HepG2 (cell line): ENCODE measurements at regions not wholly inside any gene's neighbourhood (a gene's known extent, or its start where the extent isn't known, plus 50 kb on each side); places are given as distances from the start of the nearest gene placed in this dataset.

Experiments
- ATAC-seq: fragments of 200-7000 bp; cut with Tn5 transposase; 3 replicates; pipeline ENCODE4 v1.9.1; 2020; ENCODE audit warnings: mild to moderate bottlenecking, moderate library complexity
- BruUV-seq: library from RNA; stranded (reverse); fragments of 400-500 nt; replicated peaks from 2 replicates; lab custom pipeline; 2021; lab: Mats Ljungman, UMichigan
- CTCF ChIA-PET: fragments of 300-600 bp; formaldehyde crosslinking; extraction: SDS; loops from one replicate; lab custom pipeline; 2021; ENCODE audit warnings: low total read pairs, inconsistent platforms, low intra/inter-chr PET ratio; lab: Yijun Ruan, JAX
- POLR2A ChIA-PET: fragments of 350-600 bp; sonication (Branson Sonifier 250); formaldehyde crosslinking; loops from one replicate; lab custom pipeline; 2020; ENCODE audit warnings: antibody characterized with exemption, inconsistent platforms; lab: Yijun Ruan, JAX
- DNase-seq: peaks from one replicate; pipeline ENCODE4 v3.0.0-alpha.2; 2015; ENCODE audit warnings: low spot score
- FAIRE-seq: peaks from 3 replicates; lab custom pipeline; 2011; peaks lifted over from hg19 to GRCh38; lab: Jason Lieb, UNC
- H2AFZ ChIP-seq: one replicate; pipeline ENCODE4 v1.6.1; 2011; ENCODE audit warnings: low read length, inconsistent platforms
- H3K27ac ChIP-seq: fragments of 300-600 bp; 3 replicates; pipeline ENCODE4 v1.8.0; 2011; ENCODE audit warnings: mixed run types, mild to moderate bottlenecking, mixed read lengths, low read length, inconsistent platforms; ENCODE audit not compliant: insufficient read depth; ENCODE audit errors: extremely low read length
- H3K27me3 ChIP-seq, 2 experiments: fragments of 200-600 bp in 1 of 2; 2 replicates in 1 of 2; 3 replicates in 1 of 2; pipeline versions ENCODE4 v1.6.0 to v1.8.0; 2011; ENCODE audit warnings: low read length in 2 of 2, mild to moderate bottlenecking in 2 of 2, moderate library complexity in 2 of 2, inconsistent platforms in 1 of 2; ENCODE audit not compliant: insufficient read depth in 2 of 2, control insufficient read depth in 1 of 2
- H3K36me3 ChIP-seq, 2 experiments: fragments of 200-600 bp in 1 of 2; replicated peaks in 1 of 2; 2 replicates in 1 of 2; 3 replicates in 1 of 2; pipeline versions ENCODE4 v1.5.1 to v1.8.0; 2011; ENCODE audit warnings: low read length in 2 of 2, inconsistent platforms in 1 of 2; ENCODE audit not compliant: insufficient read depth in 2 of 2, control insufficient read depth in 1 of 2
- H3K4me1 ChIP-seq: 2 replicates; pipeline ENCODE4 v1.5.1; 2012; ENCODE audit warnings: low read length, inconsistent platforms; ENCODE audit not compliant: insufficient read depth
- H3K4me2 ChIP-seq: 2 replicates; pipeline ENCODE4 v1.6.0; 2011; ENCODE audit warnings: low read depth, low read length, inconsistent platforms
- H3K4me3 ChIP-seq, 3 experiments: fragments of 200-600 bp in 1 of 3; sonication (generic), shearing (Covaris generic) in 1 of 3; replicated peaks in 1 of 3; 2 replicates each; pipeline ENCODE4 v1.5.1; 2011 to 2016; ENCODE audit warnings: low read length in 3 of 3, inconsistent platforms in 2 of 3, low read depth in 2 of 3, mild to moderate bottlenecking in 2 of 3, control low read depth in 1 of 3, mixed read lengths in 1 of 3; ENCODE audit not compliant: insufficient read depth in 1 of 3
- H3K79me2 ChIP-seq: one replicate; pipeline ENCODE4 v1.6.1; 2011; ENCODE audit warnings: low read length, inconsistent platforms; ENCODE audit not compliant: insufficient read depth
- H3K9ac ChIP-seq: 2 replicates; pipeline ENCODE4 v1.6.0; 2011; ENCODE audit warnings: mild to moderate bottlenecking, low read depth, low read length, inconsistent platforms; ENCODE audit not compliant: insufficient read depth
- H3K9me3 ChIP-seq: 2 replicates; pipeline ENCODE4 v1.5.1; 2012; ENCODE audit warnings: mild to moderate bottlenecking, low read length
- H4K20me1 ChIP-seq: 2 replicates; pipeline ENCODE4 v1.6.0; 2011; ENCODE audit warnings: inconsistent platforms, mild to moderate bottlenecking, low read length, moderate library complexity; ENCODE audit not compliant: insufficient read depth
- FOSL2 ChIP-seq: sonication (generic); formaldehyde crosslinking; IDR thresholded peaks from 2 replicates; pipeline ENCODE4 v1.4.0; 2020; ENCODE audit warnings: missing genetic modification reagents
- HDAC1 ChIP-seq: sonication (generic); formaldehyde crosslinking; IDR thresholded peaks from 2 replicates; pipeline ENCODE4 v1.5.1; 2020; ENCODE audit warnings: mild to moderate bottlenecking, missing genetic modification reagents
- IRF2 ChIP-seq: IDR thresholded peaks from 2 replicates; pipeline ENCODE4 v1.6.1; 2018; ENCODE audit warnings: missing genetic modification reagents, missing compliant biosample characterization
- MTF2 ChIP-seq: sonication (generic); formaldehyde crosslinking; IDR thresholded peaks from 2 replicates; pipeline ENCODE4 v1.5.0; 2020; ENCODE audit warnings: missing genetic modification reagents, borderline replicate concordance
- MYC ChIP-seq: sonication (generic); formaldehyde crosslinking; IDR thresholded peaks from 2 replicates; pipeline ENCODE4 v1.9.0; 2021; ENCODE audit warnings: missing genetic modification reagents, borderline replicate concordance
- NAIF1 ChIP-seq: sonication (generic); formaldehyde crosslinking; IDR thresholded peaks from 2 replicates; pipeline ENCODE4 v1.5.0; 2020; ENCODE audit warnings: mild to moderate bottlenecking, missing genetic modification reagents, borderline replicate concordance
- SYNCRIP ChIP-seq: fragments of 200-400 bp; formaldehyde crosslinking; IDR thresholded peaks from 2 replicates; pipeline ENCODE4 v1.6.1; 2018; ENCODE audit warnings: mild to moderate bottlenecking, low read depth, low read length; ENCODE audit not compliant: insufficient read depth
- YY1 ChIP-seq: IDR thresholded peaks from 2 replicates; pipeline ENCODE4 v1.6.1; 2011; ENCODE audit warnings: low read length, low read depth, moderate library complexity, mild to moderate bottlenecking; ENCODE audit not compliant: insufficient read depth, insufficient replicate concordance
- ZC3H13 ChIP-seq: sonication (generic); formaldehyde crosslinking; IDR thresholded peaks from 2 replicates; pipeline ENCODE4 v1.8.1; 2023; ENCODE audit warnings: mild to moderate bottlenecking, missing genetic modification reagents, moderate library complexity
- ZFP36L1 ChIP-seq: sonication (generic); formaldehyde crosslinking; IDR thresholded peaks from 2 replicates; pipeline ENCODE4 v1.8.0; 2022; ENCODE audit warnings: mild to moderate bottlenecking, missing genetic modification reagents, moderate library complexity
- ZFP41 ChIP-seq: sonication (generic); formaldehyde crosslinking; IDR thresholded peaks from 2 replicates; pipeline ENCODE4 v1.4.0; 2020; ENCODE audit warnings: mild to moderate bottlenecking, missing genetic modification reagents, borderline replicate concordance
- ZNF235 ChIP-seq: sonication (generic); formaldehyde crosslinking; IDR thresholded peaks from 2 replicates; pipeline ENCODE4 v1.8.1; 2023; ENCODE audit warnings: mild to moderate bottlenecking, missing genetic modification reagents, borderline replicate concordance
- WGBS: methylation state at CpG from one replicate; pipeline ENCODE4 v1.1.6; 2017; ENCODE audit warnings: low lambda C conversion rate; 5-methylcytosine and 5-hydroxymethylcytosine counted together
- in situ Hi-C: cut with HindIII; loops from 2 replicates; pipeline ENCODE4 v1.10.0; 2017; ENCODE audit warnings: low pct_unique_long_range_greater_than_20kb; ENCODE audit not compliant: extremely low pct_ligation_motif_present
- intact Hi-C: fragments of 100-400 bp; cut with micrococcal nuclease; formaldehyde crosslinking; loops from one replicate; pipeline ENCODE4 v1.10.0; 2022; ENCODE audit not compliant: unreplicated experiment
- TF ChIP-seq, protein P1 (sequence below): sonication (generic); formaldehyde crosslinking; IDR thresholded peaks from 2 replicates; pipeline ENCODE4 v1.4.0; 2020; ENCODE audit warnings: mild to moderate bottlenecking, missing genetic modification reagents
- TF ChIP-seq, protein P2 (sequence below): sonication (generic); formaldehyde crosslinking; IDR thresholded peaks from 2 replicates; pipeline ENCODE4 v1.4.0; 2020; ENCODE audit warnings: missing genetic modification reagents
- TF ChIP-seq, protein P3 (sequence below): sonication (generic); formaldehyde crosslinking; IDR thresholded peaks from 2 replicates; pipeline ENCODE4 v1.4.0; 2020; ENCODE audit warnings: mild to moderate bottlenecking, missing genetic modification reagents
- TF ChIP-seq, protein P4 (sequence below): sonication (generic); formaldehyde crosslinking; IDR thresholded peaks from 2 replicates; pipeline ENCODE4 v1.4.0; 2020; ENCODE audit warnings: missing genetic modification reagents

DNA sequence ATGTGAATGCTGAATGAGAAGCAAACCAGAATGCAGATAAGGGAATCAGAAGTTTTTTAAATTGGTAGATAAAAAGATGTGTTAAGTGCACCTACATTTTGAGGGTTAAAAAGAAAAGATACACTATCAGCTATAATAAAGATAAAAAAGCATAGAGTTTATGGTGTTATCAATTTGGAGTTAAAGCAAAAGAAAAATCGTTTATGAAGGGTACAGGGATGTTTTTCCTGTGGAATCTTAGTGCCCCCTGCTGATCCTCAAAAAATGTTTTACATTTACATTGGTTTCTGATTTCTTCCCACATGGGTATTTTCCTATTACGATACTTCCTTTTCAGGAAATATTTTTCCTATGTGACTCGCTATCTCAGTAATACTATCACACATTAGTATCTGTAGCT is 293.5 kb downstream of the MRPL39 start:
- no peak overlapping the region for H3K4me3 ChIP-seq
- intact Hi-C loops = no loop called here
- no TSS peak for BruUV-seq

More for the DNA sequence above, 293.5 kb downstream of the MRPL39 start:
- POLR2A ChIA-PET = no interaction called here
- H3K79me2 ChIP-seq = no peaks in the 10 kb centered on the region
- H3K27me3 ChIP-seq = no peaks in the 10 kb centered on the region
- H3K4me1 ChIP-seq = no peaks in the 10 kb centered on the region
- in situ Hi-C loops = no loop called here
- no peak for ATAC-seq
- no peak for DNase-seq
- CTCF ChIA-PET = no interaction called here
- peaks cover 67% of the 10 kb centered on the region for H3K9me3 ChIP-seq
- H3K9ac ChIP-seq = no peak overlapping the region
- no peaks in the 10 kb centered on the region for H3K36me3 ChIP-seq
- no peaks in the 10 kb centered on the region for H4K20me1 ChIP-seq
- FAIRE-seq = no peak
- TF ChIP-seq FOSL2 (CRISPR knock-in tag) (no peak), SYNCRIP (no peak), YY1 (no peak), ZFP36L1 (CRISPR knock-in tag) (no peak), NAIF1 (CRISPR knock-in tag) (no peak), IRF2 (CRISPR knock-in tag) (no peak), ZC3H13 (CRISPR knock-in tag) (no peak), MTF2 (CRISPR knock-in tag) (no peak), MYC (no peak), HDAC1 (CRISPR knock-in tag) (no peak), ZFP41 (CRISPR knock-in tag) (no peak), ZNF235 (CRISPR knock-in tag) (no peak)
- TF ChIP-seq, protein P1, sequence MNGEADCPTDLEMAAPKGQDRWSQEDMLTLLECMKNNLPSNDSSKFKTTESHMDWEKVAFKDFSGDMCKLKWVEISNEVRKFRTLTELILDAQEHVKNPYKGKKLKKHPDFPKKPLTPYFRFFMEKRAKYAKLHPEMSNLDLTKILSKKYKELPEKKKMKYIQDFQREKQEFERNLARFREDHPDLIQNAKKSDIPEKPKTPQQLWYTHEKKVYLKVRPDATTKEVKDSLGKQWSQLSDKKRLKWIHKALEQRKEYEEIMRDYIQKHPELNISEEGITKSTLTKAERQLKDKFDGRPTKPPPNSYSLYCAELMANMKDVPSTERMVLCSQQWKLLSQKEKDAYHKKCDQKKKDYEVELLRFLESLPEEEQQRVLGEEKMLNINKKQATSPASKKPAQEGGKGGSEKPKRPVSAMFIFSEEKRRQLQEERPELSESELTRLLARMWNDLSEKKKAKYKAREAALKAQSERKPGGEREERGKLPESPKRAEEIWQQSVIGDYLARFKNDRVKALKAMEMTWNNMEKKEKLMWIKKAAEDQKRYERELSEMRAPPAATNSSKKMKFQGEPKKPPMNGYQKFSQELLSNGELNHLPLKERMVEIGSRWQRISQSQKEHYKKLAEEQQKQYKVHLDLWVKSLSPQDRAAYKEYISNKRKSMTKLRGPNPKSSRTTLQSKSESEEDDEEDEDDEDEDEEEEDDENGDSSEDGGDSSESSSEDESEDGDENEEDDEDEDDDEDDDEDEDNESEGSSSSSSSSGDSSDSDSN (CRISPR knock-in tag) = no peak
- TF ChIP-seq, protein P2, sequence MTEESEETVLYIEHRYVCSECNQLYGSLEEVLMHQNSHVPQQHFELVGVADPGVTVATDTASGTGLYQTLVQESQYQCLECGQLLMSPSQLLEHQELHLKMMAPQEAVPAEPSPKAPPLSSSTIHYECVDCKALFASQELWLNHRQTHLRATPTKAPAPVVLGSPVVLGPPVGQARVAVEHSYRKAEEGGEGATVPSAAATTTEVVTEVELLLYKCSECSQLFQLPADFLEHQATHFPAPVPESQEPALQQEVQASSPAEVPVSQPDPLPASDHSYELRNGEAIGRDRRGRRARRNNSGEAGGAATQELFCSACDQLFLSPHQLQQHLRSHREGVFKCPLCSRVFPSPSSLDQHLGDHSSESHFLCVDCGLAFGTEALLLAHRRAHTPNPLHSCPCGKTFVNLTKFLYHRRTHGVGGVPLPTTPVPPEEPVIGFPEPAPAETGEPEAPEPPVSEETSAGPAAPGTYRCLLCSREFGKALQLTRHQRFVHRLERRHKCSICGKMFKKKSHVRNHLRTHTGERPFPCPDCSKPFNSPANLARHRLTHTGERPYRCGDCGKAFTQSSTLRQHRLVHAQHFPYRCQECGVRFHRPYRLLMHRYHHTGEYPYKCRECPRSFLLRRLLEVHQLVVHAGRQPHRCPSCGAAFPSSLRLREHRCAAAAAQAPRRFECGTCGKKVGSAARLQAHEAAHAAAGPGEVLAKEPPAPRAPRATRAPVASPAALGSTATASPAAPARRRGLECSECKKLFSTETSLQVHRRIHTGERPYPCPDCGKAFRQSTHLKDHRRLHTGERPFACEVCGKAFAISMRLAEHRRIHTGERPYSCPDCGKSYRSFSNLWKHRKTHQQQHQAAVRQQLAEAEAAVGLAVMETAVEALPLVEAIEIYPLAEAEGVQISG (CRISPR knock-in tag) = no peak
- TF ChIP-seq, protein P3, sequence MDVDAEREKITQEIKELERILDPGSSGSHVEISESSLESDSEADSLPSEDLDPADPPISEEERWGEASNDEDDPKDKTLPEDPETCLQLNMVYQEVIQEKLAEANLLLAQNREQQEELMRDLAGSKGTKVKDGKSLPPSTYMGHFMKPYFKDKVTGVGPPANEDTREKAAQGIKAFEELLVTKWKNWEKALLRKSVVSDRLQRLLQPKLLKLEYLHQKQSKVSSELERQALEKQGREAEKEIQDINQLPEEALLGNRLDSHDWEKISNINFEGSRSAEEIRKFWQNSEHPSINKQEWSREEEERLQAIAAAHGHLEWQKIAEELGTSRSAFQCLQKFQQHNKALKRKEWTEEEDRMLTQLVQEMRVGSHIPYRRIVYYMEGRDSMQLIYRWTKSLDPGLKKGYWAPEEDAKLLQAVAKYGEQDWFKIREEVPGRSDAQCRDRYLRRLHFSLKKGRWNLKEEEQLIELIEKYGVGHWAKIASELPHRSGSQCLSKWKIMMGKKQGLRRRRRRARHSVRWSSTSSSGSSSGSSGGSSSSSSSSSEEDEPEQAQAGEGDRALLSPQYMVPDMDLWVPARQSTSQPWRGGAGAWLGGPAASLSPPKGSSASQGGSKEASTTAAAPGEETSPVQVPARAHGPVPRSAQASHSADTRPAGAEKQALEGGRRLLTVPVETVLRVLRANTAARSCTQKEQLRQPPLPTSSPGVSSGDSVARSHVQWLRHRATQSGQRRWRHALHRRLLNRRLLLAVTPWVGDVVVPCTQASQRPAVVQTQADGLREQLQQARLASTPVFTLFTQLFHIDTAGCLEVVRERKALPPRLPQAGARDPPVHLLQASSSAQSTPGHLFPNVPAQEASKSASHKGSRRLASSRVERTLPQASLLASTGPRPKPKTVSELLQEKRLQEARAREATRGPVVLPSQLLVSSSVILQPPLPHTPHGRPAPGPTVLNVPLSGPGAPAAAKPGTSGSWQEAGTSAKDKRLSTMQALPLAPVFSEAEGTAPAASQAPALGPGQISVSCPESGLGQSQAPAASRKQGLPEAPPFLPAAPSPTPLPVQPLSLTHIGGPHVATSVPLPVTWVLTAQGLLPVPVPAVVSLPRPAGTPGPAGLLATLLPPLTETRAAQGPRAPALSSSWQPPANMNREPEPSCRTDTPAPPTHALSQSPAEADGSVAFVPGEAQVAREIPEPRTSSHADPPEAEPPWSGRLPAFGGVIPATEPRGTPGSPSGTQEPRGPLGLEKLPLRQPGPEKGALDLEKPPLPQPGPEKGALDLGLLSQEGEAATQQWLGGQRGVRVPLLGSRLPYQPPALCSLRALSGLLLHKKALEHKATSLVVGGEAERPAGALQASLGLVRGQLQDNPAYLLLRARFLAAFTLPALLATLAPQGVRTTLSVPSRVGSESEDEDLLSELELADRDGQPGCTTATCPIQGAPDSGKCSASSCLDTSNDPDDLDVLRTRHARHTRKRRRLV = no peak
- TF ChIP-seq, protein P4, sequence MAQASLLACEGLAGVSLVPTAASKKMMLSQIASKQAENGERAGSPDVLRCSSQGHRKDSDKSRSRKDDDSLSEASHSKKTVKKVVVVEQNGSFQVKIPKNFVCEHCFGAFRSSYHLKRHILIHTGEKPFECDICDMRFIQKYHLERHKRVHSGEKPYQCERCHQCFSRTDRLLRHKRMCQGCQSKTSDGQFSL (CRISPR knock-in tag) = no peak
- H3K4me2 ChIP-seq = no peak overlapping the region
- 3% methylated on average over 3 of the region's 3 CpGs for WGBS
- H2AFZ ChIP-seq = no peak overlapping the region
- H3K27ac ChIP-seq = no peak overlapping the region
